GM19438 (cell line): ENCODE measurements at regions not wholly inside any gene's neighbourhood (a gene's known extent, or its start where the extent isn't known, plus 50 kb on each side); places are given as distances from the start of the nearest gene placed in this dataset.

Experiments used
- ATAC-seq: cut with Tn5 transposase; IDR thresholded peaks from one replicate; pipeline ENCODE4 v1.9.1; 2021; ENCODE audit warnings: low read depth; ENCODE audit not compliant: unreplicated experiment

DNA sequence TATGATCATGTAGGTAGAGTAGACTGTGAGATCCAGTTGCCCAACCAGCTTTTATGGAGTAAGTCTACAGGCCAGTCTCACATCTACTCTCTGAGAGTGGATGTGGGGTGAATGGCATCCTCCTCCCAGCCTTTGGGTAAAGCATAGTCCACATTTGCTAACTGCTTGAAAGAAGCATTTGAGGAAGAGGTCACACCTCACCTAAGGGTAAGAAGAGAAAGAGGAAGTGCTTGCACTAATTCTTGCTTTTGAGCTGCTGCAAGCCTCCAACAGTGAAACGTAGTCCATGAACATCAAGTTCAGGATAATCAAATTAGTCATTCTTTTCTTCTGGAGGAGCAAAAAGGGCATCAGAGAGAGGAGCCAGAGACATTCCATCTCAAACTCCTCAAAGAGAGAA lies 93.9 kb upstream of the AGR3 start:
- ATAC-seq: peak; percentile 85

GRCh38 chr7:16978358-16979244 lies 96.8 kb upstream of the AGR3 start:
- no peak for ATAC-seq

DNA sequence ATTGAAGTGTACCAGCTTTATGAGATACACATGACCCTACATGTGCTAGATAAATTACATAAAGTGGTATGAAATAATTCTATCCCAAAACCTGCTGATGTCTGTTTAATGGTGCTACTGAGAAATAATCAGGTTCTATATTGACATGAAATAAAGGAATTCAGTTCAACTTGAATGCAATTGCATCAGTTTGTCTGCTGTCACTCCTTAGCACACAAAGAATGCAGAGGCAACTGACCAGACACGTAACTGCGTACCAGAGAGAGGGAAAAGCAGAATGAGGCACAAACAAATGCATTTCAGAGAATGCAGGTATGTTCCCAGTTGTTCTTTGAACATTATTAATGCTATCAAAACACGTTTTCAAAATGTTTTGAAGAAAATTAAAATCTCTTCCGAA lies 98.8 kb upstream of the AGR3 start:
- no peak for ATAC-seq

GRCh38 chr7:16982640-16983350 lies 101.0 kb upstream of the AGR3 start:
- no peak for ATAC-seq

DNA sequence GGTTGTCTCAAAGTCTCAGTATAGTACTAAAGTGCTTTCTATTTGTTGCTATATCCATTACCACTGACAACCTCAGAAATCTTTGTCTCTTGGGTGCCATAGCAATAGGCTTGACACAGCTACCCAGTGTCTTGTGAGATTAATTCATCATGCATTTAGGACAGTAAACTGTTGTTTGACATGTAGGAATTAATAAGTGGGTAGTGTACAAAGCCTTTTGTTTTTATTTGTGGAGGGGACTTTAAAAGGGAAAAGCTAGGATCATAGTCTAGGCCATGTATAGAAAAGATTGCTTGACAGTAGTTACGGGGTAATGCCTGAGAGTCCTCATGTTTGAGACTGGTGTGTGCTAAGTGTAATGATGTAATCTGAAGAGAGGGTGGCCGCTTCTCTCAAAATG lies 102.6 kb upstream of the AGR3 start:
- ATAC-seq: no peak

DNA sequence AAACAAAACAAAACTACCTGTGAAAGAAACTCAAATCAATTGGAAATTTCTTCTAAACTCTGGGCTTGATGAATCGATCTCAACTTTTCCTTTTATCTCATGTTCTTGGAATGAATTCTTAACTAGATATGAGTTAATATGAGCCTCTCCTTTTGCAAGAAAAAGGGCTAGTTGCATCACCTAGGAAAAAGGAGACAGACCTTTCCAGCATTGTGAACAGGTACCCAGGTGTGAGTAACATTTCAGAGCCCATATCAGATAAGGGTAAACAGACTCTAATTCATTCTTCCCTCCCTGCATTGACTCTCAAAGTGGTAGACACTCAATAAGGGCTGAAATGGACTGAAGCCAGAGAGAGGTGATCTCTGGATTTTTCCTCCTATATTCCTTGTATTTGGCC lies 103.8 kb upstream of the AGR3 start:
- no peak for ATAC-seq

DNA sequence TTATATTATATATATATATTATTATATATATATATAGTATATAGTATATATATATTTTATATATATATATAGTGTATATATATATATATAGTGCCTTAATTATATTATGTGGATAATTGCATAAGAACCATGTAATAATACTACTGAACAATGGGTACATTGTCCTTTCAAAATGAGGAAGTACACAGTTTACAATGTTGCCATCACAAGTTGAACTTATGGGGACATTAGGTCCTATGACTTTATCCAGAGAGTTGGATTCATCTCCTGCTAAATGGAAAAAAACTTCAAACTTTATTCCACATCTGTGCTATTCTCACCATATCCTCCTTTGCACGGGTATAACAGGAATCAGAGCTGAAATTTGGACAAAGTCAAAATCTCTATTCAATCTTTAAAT lies 105.0 kb upstream of the AGR3 start:
- ATAC-seq: no peak

DNA sequence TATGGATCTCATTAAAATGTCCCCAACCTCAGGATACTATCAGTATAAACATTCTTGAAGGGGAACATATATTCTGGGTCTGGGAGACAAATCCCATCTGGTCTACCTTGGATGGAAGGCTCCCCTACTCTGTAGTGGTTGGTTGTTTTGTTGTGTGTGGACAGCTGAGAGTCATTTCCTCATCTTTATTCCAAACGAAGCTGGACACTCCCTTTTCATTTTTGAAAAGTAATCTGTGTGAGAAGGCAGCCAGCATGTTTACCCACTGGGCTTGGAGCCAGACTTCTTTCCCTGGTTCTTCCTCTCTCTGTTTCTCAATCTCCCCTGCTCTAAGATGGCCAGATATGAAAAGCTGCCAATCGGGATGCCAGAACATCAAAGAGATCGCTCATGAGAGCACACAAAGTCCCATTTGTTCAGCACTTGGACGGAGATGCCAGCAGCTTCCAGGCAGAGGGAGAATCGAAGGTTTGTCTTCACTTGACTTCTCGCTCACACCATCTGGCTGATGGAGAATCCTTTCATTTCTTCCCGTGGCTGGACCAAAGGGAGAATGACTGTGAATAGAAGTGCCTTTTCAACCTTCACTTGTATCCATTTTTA lies 108.1 kb upstream of the AGR3 start:
- no peak for ATAC-seq

DNA sequence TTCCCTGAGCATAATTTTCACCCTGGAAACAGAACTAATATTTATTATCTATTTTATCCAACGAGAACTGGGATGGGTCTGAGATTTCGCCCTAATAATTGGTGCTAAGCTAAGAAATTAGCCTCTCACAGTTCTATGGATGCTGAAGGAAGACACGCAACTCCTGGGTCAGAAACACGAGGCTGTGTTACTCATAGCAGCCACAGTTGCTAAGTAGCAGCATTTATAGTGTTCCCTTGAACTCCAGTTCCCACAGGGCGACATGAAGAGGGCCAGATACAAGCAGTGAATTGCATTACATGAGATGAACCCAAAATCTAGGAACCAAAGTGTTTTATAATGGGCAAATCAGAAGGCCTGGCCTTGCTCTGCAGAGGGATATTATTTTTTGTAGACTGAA lies 109.8 kb upstream of the AGR3 start:
- no peak for ATAC-seq

DNA sequence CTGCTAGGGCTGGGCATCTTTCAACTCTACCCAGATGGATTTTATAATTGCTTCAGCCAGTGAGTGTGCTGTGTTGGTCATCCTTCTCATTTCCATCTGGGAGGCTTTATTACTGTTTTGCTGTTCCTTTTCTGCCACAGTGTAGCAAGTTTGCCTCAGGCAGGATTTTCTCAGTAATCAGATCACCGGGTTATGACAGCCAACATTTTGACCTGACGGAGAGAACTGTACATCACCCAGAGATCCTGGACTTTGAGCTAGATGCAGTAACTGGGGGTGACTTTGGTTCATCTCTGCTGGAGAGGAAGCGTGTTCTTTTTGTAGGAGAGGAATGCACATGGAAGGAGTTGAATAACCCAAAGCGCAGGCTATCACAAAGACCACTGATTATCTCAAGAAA lies 111.8 kb upstream of the AGR3 start:
- no peak for ATAC-seq

DNA sequence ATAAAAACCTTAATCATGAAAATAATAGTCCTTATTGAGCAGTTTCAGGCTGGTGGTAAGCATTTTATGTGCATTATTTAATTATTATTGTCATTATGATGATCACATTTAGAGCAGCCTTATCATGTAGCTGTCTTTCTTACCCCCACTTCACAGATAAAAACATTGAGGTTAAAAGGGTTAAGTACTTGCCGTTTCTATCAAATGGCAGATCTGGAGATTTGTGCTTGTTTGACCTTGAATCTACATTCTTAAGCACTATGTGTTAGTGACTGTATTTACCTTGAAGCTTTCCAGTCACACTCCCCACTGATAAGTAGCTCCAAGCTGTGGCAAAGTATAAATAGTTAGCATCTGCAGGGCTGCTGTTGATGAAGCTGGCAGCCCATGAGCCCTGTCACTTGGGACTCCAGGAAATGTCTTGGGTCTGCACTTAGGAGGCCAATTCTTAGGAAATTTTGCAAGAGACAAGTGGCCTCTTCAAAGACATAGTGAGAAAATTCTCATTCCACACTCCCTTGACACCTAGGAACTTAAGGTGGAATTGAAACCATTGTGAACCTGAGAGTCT lies 116.8 kb upstream of the AGR3 start:
- no peak for ATAC-seq

DNA sequence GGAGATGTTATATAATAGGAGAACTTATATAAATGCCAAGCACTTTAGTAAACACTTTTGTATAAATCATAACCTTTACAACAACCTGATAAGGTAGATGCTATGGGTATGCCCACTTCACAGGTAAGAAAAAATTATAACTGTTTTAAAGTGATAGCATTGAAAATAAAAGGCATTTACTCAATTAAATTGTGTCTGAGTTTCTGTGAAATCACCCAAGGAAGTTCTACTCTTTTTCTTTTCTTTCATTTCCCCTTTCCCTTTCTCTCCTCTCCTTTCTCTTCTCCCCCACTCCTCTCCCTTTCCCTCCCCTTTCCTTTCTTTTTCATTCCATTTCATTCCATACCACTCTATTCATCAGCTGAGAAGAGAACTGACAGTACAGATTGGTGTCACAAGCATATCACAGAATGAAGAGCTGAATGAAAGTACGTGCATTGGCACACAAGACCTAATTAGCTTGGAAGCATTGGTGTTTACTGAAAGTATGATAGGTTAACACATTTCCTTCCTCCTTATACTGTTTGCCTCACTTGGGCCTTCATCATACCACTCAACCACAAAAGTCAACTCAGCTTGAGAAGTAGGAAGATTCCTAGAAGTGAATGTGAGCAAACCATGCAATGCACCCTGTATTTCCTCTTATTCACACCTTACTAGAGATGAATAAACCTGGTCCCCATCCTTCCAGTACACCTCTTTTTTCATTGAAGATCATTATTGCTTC lies 117.9 kb upstream of the AGR3 start:
- no peak for ATAC-seq

DNA sequence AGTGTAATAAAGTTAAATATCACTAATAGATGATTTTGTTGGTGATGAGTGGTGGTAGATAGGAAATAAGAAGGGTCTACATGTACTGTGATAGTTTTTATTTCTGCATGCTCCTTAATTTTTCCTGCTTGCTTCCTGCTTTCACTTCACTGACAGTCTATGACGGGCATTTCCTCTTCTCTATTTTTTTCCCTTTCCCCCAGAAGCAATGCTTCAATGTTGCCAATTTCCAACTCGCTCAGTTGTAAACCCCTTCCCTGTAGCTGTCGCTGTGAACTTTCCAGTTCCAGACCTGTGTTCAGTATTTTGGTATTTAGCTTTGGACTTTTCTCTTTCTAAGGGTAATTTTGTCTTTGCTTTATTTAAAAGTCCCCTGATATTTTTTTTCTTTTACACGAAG lies 123.5 kb upstream of the AGR3 start:
- ATAC-seq: no peak

GRCh38 chr7:17007841-17008240 lies 126.1 kb upstream of the AGR3 start:
- ATAC-seq: no peak

GRCh38 chr7:17009007-17009719 lies 127.4 kb upstream of the AGR3 start:
- ATAC-seq: no peak

DNA sequence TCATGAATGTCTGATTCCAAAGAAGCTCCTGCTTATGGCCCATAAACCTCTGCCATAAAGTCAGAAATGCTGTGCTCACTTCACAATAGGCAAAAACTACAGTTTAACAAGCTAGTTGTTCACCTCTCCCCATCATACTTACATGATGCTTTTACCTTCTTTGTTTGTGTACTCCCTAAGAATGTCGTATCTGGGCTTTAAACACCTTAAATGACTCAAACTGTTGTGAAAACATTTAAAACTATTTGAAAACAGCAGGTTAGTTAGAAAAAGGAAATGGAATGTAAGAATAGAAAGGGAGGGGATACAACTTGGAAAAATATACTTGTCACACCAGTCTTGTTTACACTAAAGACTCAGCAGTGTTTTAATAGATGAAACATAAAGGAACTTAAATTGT lies 128.2 kb upstream of the AGR3 start:
- no peak for ATAC-seq

DNA sequence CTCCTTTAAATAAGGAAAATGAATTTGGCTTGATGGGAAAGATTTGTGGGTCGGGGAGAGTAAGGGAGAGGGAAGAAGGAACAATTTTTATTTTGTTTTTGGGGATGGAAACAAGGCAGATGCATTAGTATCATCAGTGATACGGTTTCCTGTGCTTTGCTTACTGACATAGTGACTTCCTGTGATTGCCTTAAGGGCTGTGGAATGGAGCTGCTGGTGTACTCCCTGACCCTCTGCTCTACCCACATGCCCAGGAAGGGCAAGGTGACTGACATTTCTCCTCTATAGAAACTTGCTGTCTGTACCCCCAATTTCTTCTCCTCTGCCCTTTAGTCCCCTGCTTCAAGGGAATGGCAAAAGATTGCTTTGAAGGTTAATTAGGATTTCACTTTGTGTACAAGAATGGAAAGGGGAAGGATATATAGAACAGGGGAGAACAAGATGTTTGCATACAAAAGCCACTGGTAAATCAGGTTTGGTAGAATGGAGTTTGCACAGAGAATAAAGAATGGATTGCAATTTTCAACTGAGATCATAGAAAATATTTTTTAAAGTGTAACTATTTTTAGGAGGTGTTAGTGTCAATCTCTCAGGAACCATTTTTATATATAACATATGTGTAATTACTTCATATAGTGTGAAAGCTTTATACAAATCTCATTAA lies 129.0 kb upstream of the AGR3 start:
- ATAC-seq: no peak

DNA sequence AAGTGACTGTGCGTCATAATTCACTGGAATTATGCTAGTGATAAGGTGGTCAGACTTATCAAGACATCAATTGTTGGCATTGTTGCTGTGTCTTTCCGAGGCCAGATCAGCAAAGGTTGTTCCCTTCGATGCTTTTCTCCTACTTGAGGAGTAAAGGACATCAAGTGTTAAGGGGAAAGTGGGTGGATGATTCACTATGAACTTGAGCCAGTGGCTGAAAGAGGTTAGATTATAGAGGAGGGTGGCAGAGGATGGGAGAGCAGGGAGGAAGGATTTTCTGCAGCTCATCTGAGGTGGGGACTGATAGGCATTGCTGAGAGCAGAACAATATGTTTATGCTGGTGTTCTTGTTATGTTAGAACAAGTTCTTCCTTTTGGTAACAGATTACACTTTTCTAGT lies 131.4 kb upstream of the AGR3 start:
- ATAC-seq: no peak

DNA sequence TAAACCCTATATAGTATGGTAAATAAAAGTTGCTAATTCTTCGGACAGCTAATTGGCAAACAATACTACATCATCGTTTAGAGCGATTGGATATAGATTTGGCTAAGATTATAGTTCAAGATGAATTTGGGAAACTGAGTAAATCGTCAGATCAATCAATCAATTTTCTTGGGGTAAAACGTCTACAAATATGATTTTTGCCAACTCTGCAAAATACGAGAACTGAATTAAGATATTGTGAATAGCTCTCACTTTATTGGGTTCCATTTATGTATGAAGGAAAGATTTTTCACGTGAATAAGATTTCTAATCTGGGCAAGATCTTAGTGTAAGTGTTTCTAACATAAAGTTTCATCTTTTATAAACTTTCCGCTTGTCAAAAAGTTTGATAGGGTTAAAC lies 132.9 kb upstream of the AGR3 start:
- ATAC-seq: no peak

DNA sequence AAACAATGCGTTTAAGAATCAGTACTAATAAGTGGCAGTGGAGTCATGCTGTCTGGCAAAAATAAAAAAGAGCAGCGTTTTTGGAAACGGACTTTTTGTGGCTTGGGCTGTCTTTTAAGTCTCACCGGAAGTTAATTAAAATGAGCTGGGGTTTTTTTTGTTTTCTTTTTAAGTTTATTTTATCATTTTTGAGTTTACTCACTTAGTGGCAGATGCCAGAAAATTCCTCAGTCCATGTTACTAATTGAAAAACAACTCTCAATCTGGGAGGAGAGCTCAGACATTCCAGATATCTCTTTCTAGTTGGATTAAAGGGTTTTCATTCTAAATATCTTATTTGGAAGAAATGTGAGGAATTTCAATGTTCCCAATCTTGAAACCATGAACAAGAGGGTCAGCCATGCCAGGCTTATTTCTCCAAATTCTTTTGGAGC lies 133.8 kb upstream of the AGR3 start:
- ATAC-seq: no peak
